GM23338 (cell line): ENCODE measurements at regions not wholly inside any gene's neighbourhood (a gene's known extent, or its start where the extent isn't known, plus 50 kb on each side); places are given as distances from the start of the nearest gene placed in this dataset.

Experiments used
- ATAC-seq: fragments of 200-7000 bp; cut with Tn5 transposase; 3 replicates; pipeline ENCODE4 v1.9.1; 2020
- DNase-seq: peaks from one replicate; pipeline ENCODE4 v3.0.0-alpha.2; 2015; ENCODE audit warnings: low spot score
- H2AFZ ChIP-seq: fragments of 200-600 bp; sonication (generic); 2 replicates; pipeline ENCODE4 v1.8.0; 2016; ENCODE audit warnings: antibody characterized with exemption, mild to moderate bottlenecking, moderate library complexity
- H3F3A ChIP-seq: fragments of 200-600 bp; sonication (generic); replicated peaks from 2 replicates; pipeline ENCODE4 v1.8.0; 2017; ENCODE audit warnings: antibody characterized with exemption, mixed run types, low read depth
- H3K27ac ChIP-seq: fragments of 200-600 bp; sonication (generic); 2 replicates; pipeline ENCODE4 v1.6.1; 2016; ENCODE audit warnings: low read depth
- H3K27me3 ChIP-seq: fragments of 200-600 bp; sonication (generic); 2 replicates; pipeline ENCODE4 v1.8.0; 2016; ENCODE audit warnings: mild to moderate bottlenecking, mixed run types, moderate library complexity; ENCODE audit not compliant: insufficient read depth
- H3K36me3 ChIP-seq: fragments of 200-600 bp; sonication (generic); 2 replicates; pipeline ENCODE4 v1.8.0; 2016; ENCODE audit warnings: mild to moderate bottlenecking; ENCODE audit not compliant: insufficient read depth
- H3K4me1 ChIP-seq: fragments of 200-600 bp; sonication (generic); 2 replicates; pipeline ENCODE4 v1.8.0; 2016; ENCODE audit warnings: mild to moderate bottlenecking, moderate library complexity; ENCODE audit not compliant: insufficient read depth
- H3K4me2 ChIP-seq: fragments of 200-600 bp; sonication (generic); 2 replicates; pipeline ENCODE4 v1.7.1; 2017; ENCODE audit warnings: mixed run types
- H3K4me3 ChIP-seq: fragments of 200-600 bp; sonication (generic); 2 replicates; pipeline ENCODE4 v1.6.1; 2016; ENCODE audit warnings: mixed run types
- H3K79me2 ChIP-seq: fragments of 200-600 bp; sonication (generic); replicated peaks from 2 replicates; pipeline ENCODE4 v1.8.0; 2017; ENCODE audit warnings: mild to moderate bottlenecking; ENCODE audit not compliant: insufficient read depth
- H3K9me2 ChIP-seq: fragments of 200-600 bp; sonication (generic); 2 replicates; pipeline ENCODE4 v1.8.0; 2017; ENCODE audit not compliant: insufficient read depth
- H4K20me1 ChIP-seq: fragments of 200-600 bp; sonication (generic); replicated peaks from 2 replicates; pipeline ENCODE4 v1.8.0; 2017; ENCODE audit warnings: mild to moderate bottlenecking; ENCODE audit not compliant: insufficient read depth
- H3K27ac Mint-ChIP-seq: 2 replicates; pipeline ENCODE4 v1.8.0; 2020; ENCODE audit warnings: inconsistent platforms, mild to moderate bottlenecking, moderate library complexity, mixed read lengths
- H3K27me3 Mint-ChIP-seq: 3 replicates; pipeline ENCODE4 v1.8.0; 2022; ENCODE audit warnings: low read depth, mild to moderate bottlenecking, moderate library complexity, mixed read lengths, inconsistent platforms; ENCODE audit not compliant: insufficient read depth, poor library complexity
- H3K36me3 Mint-ChIP-seq: 3 replicates; pipeline ENCODE4 v1.8.0; 2021; ENCODE audit warnings: low read depth, mild to moderate bottlenecking, inconsistent platforms, moderate library complexity, mixed read lengths
- H3K4me1 Mint-ChIP-seq: 3 replicates; pipeline ENCODE4 v1.8.0; 2020; ENCODE audit warnings: mild to moderate bottlenecking, inconsistent platforms, mixed read lengths
- H3K4me3 Mint-ChIP-seq: 3 replicates; pipeline ENCODE4 v1.8.0; 2021; ENCODE audit warnings: moderate library complexity, mild to moderate bottlenecking, inconsistent platforms, mixed read lengths
- H3K9me3 Mint-ChIP-seq: 3 replicates; pipeline ENCODE4 v1.8.0; 2020; ENCODE audit warnings: moderate library complexity, mild to moderate bottlenecking, inconsistent platforms, mixed read lengths
- CREB1 ChIP-seq: fragments of 250-450 bp; sonication (Bioruptor Pico); IDR thresholded peaks from 2 replicates; pipeline ENCODE4 v1.5.0; 2020; ENCODE audit warnings: low read depth, mild to moderate bottlenecking, moderate library complexity
- EZH2 ChIP-seq: fragments of 200-600 bp; sonication (generic); IDR thresholded peaks from one replicate; pipeline ENCODE4 v1.8.0; 2017; ENCODE audit warnings: antibody characterized with exemption, mild to moderate bottlenecking, low read depth; ENCODE audit not compliant: unreplicated experiment
- EZH2phosphoT487 ChIP-seq: fragments of 200-600 bp; sonication (generic); IDR thresholded peaks from one replicate; pipeline ENCODE4 v1.8.1; 2018; ENCODE audit warnings: antibody characterized with exemption; ENCODE audit not compliant: unreplicated experiment
- JUNB ChIP-seq: IDR thresholded peaks from one replicate; pipeline ENCODE4 v1.6.1; 2016; ENCODE audit warnings: antibody characterized with exemption; ENCODE audit not compliant: unreplicated experiment
- NANOG ChIP-seq: IDR thresholded peaks from 2 replicates; pipeline ENCODE4 v1.6.1; 2016; ENCODE audit warnings: antibody characterized with exemption, borderline replicate concordance
- POLR2AphosphoS5 ChIP-seq: IDR thresholded peaks from 2 replicates; pipeline ENCODE4 v1.6.1; 2016; ENCODE audit warnings: antibody characterized with exemption, low read depth
- REST ChIP-seq: IDR thresholded peaks from one replicate; pipeline ENCODE4 v1.6.1; 2018; ENCODE audit warnings: antibody characterized with exemption; ENCODE audit not compliant: unreplicated experiment
- STAT1 ChIP-seq: IDR thresholded peaks from one replicate; pipeline ENCODE4 v1.6.1; 2016; ENCODE audit warnings: antibody characterized with exemption; ENCODE audit not compliant: unreplicated experiment
- ZNF114 ChIP-seq: fragments of 250-450 bp; sonication (Bioruptor Pico); IDR thresholded peaks from 2 replicates; pipeline ENCODE4 v1.5.0; 2020; ENCODE audit warnings: mild to moderate bottlenecking, moderate library complexity
- ZNF331 ChIP-seq: fragments of 250-450 bp; sonication (Bioruptor Pico); IDR thresholded peaks from 2 replicates; pipeline ENCODE4 v1.5.0; 2020; ENCODE audit warnings: low read depth, mild to moderate bottlenecking, moderate library complexity
- ZNF462 ChIP-seq: fragments of 250-450 bp; sonication (Bioruptor Pico); IDR thresholded peaks from 2 replicates; pipeline ENCODE4 v1.5.0; 2020; ENCODE audit warnings: mild to moderate bottlenecking, moderate library complexity

GRCh38 chr18:24785019-24785418 lies 324.6 kb downstream of the HRH4 start (continued):
- no peak for TF ChIP-seq REST

- peaks cover 8% of the 10 kb centered on the region for H3K4me1 Mint-ChIP-seq
- Histone ChIP-seq H2AFZ (no peak overlapping the region), H4K20me1 (no peaks in the 10 kb centered on the region), H3K4me1 (no peaks in the 10 kb centered on the region), H3K4me2 (no peak overlapping the region), H3F3A (no peaks in the 10 kb centered on the region), H3K79me2 (no peaks in the 10 kb centered on the region), H3K36me3 (no peaks in the 10 kb centered on the region), H3K4me3 (no peak overlapping the region), H3K27ac (no peak overlapping the region), H3K27me3 (no peaks in the 10 kb centered on the region), H3K9me2 (peaks cover 17% of the 10 kb centered on the region)
- H3K27ac Mint-ChIP-seq: no peak overlapping the region
- H3K27me3 Mint-ChIP-seq: no peaks in the 10 kb centered on the region
- DNase-seq: no peak
- ATAC-seq: no peak
- peaks cover 9% of the 10 kb centered on the region; the same call in 1 of the 3 replicates for H3K9me3 Mint-ChIP-seq
- no peak overlapping the region for H3K4me3 Mint-ChIP-seq
- no peaks in the 10 kb centered on the region; the same call in 2 of the 3 replicates for H3K36me3 Mint-ChIP-seq
- TF ChIP-seq POLR2AphosphoS5: no peak
- no peak for TF ChIP-seq CREB1
- no peak for TF ChIP-seq EZH2
- TF ChIP-seq REST: no peak
- no peak for TF ChIP-seq ZNF114 (CRISPR knock-in tag)
- no peak for TF ChIP-seq ZNF462 (CRISPR knock-in tag)
- no peak for TF ChIP-seq EZH2phosphoT487
- no peak for TF ChIP-seq STAT1
- no peak for TF ChIP-seq NANOG
- TF ChIP-seq JUNB: no peak
- no peak for TF ChIP-seq ZNF331 (CRISPR knock-in tag)
Observed at GRCh38 chr18:24786027-24786426, 325.6 kb downstream of the HRH4 start.
